SK-N-SH treated with all-trans-retinoic acid at 6 μM for 48 hours (cell line): ENCODE measurements at regions not wholly inside any gene's neighbourhood (a gene's known extent, or its start where the extent isn't known, plus 50 kb on each side); places are given as distances from the start of the nearest gene placed in this dataset.

Experiments used
- TOX ChIP-seq: fragments of 250-450 bp; sonication (Bioruptor Pico); IDR thresholded peaks from 2 replicates; pipeline ENCODE4 v1.8.0; 2021; ENCODE audit warnings: mild to moderate bottlenecking, moderate library complexity, borderline replicate concordance
- ZC3H10 ChIP-seq: fragments of 250-450 bp; sonication (Bioruptor Pico); IDR thresholded peaks from 2 replicates; pipeline ENCODE4 v1.5.1; 2021; ENCODE audit warnings: mild to moderate bottlenecking, moderate library complexity
- ZFP3 ChIP-seq: fragments of 250-450 bp; sonication (Bioruptor Pico); IDR thresholded peaks from 2 replicates; pipeline ENCODE4 v1.5.0; 2020; ENCODE audit warnings: mild to moderate bottlenecking, moderate library complexity
- ZFP30 ChIP-seq: fragments of 450-650 bp; formaldehyde crosslinking; IDR thresholded peaks from 2 replicates; pipeline ENCODE4 v1.5.0; 2022; ENCODE audit warnings: mild to moderate bottlenecking, moderate library complexity
- ZNF8 ChIP-seq: fragments of 450-650 bp; formaldehyde crosslinking; IDR thresholded peaks from 2 replicates; pipeline ENCODE4 v1.5.0; 2020; ENCODE audit warnings: mild to moderate bottlenecking, moderate library complexity

DNA sequence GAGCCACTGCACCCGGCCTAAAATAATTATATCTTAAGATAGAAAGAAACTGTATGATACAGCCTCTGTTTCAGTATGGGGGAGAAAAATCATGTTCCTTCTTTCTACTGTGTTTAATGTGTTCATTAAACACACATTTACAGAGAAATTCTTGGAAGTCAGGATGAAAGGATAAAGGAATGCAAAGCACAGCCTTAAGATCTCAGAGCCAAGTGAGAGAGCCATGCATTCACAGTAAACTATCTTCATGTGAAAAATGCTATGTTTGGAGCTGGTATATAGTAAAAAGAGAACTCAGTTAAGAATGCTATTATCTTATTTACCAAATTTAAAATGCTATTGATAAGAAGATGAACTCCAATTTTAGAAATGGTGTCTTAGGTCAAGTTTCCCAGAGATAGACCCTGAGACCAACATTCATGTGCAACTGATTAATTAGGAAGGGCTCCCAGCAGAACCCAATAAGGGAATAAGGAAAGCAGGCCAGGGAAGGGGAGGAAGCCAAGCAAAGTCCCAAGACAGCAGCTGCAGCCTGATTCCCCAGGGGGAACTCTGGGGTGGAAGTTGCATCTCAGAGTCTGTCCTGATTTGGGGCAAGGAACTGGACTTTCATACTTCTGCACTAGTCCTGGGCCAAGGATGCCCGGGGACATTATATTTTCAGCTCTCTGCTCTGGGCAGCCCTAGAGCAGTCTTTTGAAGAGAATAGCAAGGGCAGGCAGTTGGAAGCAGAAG is 130.0 kb upstream of the ZNF648 start:
- TF ChIP-seq ZNF8 (CRISPR knock-in tag) = no peak
- no peak for TF ChIP-seq ZC3H10
- no peak for TF ChIP-seq ZFP30 (CRISPR knock-in tag)
- TF ChIP-seq TOX (CRISPR knock-in tag) = no peak
- TF ChIP-seq ZFP3 (CRISPR knock-in tag) = no peak
